ENCODE measurements at regions not wholly inside any gene's neighbourhood (a gene's known extent, or its start where the extent isn't known, plus 50 kb on each side); places are given as distances from the start of the nearest gene placed in this dataset.

DNA sequence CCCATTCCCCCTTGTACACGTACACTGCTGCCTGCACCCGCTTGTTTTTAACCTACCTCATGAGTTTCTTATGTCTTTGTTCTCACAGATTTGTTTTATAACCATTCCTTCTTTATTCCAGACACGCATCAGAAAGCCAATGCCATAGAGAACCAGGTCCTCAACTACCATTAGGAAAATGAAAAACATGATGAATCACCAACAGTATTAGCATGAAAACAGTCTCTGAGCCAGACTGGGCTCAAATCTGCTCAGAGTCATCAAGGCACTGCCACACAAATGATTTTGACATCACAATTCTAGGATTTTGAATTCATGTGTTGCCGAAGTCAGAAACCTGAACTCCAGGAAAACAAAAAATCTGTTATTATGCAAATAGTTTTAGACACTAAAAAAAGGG lies 394.1 kb upstream of the GRIA1 start:
- no peaks in the 10 kb centered on the region for H3K36me3 ChIP-seq (ENCODE audit: control insufficient read depth, insufficient read depth, low read length)
- no peak overlapping the region for H3K9ac ChIP-seq (ENCODE audit: extremely low read depth, low read length, poor library complexity, severe bottlenecking)
- no peak overlapping the region for H3K4me3 Mint-ChIP-seq
- H3K27me3 Mint-ChIP-seq (ENCODE audit: insufficient read depth): no peaks in the 10 kb centered on the region
- no peak for DNase-seq
- no peaks in the 10 kb centered on the region for H3K9me3 Mint-ChIP-seq
- no peak overlapping the region for H3K4me3 ChIP-seq (ENCODE audit: low read length)
- H3K4me1 ChIP-seq (ENCODE audit: control insufficient read depth, insufficient read depth, low read length): no peaks in the 10 kb centered on the region
- no peak overlapping the region for H3K27ac ChIP-seq (ENCODE audit: low read depth, low read length)
- 90 to 100% methylated on average over 2 to 4 of the region's 4 CpGs for whole genome bisulfite sequencing, 2 experiments (ENCODE audit: insufficient coverage in 1 of 2, insufficient read length in 1 of 2)
- H3K9me3 ChIP-seq (ENCODE audit: control insufficient read depth, low read length): no peaks in the 10 kb centered on the region
- no peaks in the 10 kb centered on the region for H3K36me3 Mint-ChIP-seq (ENCODE audit: low read depth)
- H3K27me3 ChIP-seq (ENCODE audit: control insufficient read depth, insufficient read depth, low read length, poor library complexity, severe bottlenecking): no peaks in the 10 kb centered on the region
- peaks cover 11% of the 10 kb centered on the region for H3K4me1 Mint-ChIP-seq
- TF ChIP-seq, protein P1, sequence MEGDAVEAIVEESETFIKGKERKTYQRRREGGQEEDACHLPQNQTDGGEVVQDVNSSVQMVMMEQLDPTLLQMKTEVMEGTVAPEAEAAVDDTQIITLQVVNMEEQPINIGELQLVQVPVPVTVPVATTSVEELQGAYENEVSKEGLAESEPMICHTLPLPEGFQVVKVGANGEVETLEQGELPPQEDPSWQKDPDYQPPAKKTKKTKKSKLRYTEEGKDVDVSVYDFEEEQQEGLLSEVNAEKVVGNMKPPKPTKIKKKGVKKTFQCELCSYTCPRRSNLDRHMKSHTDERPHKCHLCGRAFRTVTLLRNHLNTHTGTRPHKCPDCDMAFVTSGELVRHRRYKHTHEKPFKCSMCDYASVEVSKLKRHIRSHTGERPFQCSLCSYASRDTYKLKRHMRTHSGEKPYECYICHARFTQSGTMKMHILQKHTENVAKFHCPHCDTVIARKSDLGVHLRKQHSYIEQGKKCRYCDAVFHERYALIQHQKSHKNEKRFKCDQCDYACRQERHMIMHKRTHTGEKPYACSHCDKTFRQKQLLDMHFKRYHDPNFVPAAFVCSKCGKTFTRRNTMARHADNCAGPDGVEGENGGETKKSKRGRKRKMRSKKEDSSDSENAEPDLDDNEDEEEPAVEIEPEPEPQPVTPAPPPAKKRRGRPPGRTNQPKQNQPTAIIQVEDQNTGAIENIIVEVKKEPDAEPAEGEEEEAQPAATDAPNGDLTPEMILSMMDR (conservative IDR thresholded peaks at IDR 0.05): no peak
- no peak overlapping the region for H3K27ac Mint-ChIP-seq

GRCh38 chr5:153099328-153099727 lies 391.1 kb upstream of the GRIA1 start:
- Histone ChIP-seq H3K4me3 (ENCODE audit: low read length) (peak overlapping the region; percentile 15), H3K27me3 (ENCODE audit: control insufficient read depth, insufficient read depth, low read length, poor library complexity, severe bottlenecking) (no peaks in the 10 kb centered on the region), H3K36me3 (ENCODE audit: control insufficient read depth, insufficient read depth, low read length) (no peaks in the 10 kb centered on the region), H3K27ac (ENCODE audit: low read depth, low read length) (no peak overlapping the region), H3K4me1 (ENCODE audit: control insufficient read depth, insufficient read depth, low read length) (no peaks in the 10 kb centered on the region), H3K9ac (ENCODE audit: extremely low read depth, low read length, poor library complexity, severe bottlenecking) (no peak overlapping the region), H3K9me3 (ENCODE audit: control insufficient read depth, low read length) (peaks cover 15% of the 10 kb centered on the region)
- Mint-ChIP-seq H3K27ac (no peak overlapping the region), H3K36me3 (ENCODE audit: low read depth) (no peaks in the 10 kb centered on the region), H3K4me3 (no peak overlapping the region), H3K9me3 (peaks cover 12% of the 10 kb centered on the region), H3K27me3 (ENCODE audit: insufficient read depth) (no peaks in the 10 kb centered on the region), H3K4me1 (peaks cover 11% of the 10 kb centered on the region)
- DNase-seq: peak; percentile 57
- TF ChIP-seq, protein P1 (conservative IDR thresholded peaks at IDR 0.05): no peak
- 80 to 100% methylated on average over 1 of the region's 1 CpG for WGBS, 2 experiments (ENCODE audit: insufficient coverage in 1 of 2, insufficient read length in 1 of 2)

- TF ChIP-seq, protein P1 (conservative IDR thresholded peaks at IDR 0.05): no peak
- Mint-ChIP-seq H3K4me3 (no peak overlapping the region), H3K9me3 (peaks cover 14% of the 10 kb centered on the region), H3K4me1 (peaks cover 13% of the 10 kb centered on the region), H3K27me3 (ENCODE audit: insufficient read depth) (no peaks in the 10 kb centered on the region), H3K36me3 (ENCODE audit: low read depth) (no peaks in the 10 kb centered on the region), H3K27ac (no peak overlapping the region)
- H3K36me3 ChIP-seq (ENCODE audit: control insufficient read depth, insufficient read depth, low read length): no peaks in the 10 kb centered on the region
- H3K4me1 ChIP-seq (ENCODE audit: control insufficient read depth, insufficient read depth, low read length): no peaks in the 10 kb centered on the region
- WGBS, 2 experiments (ENCODE audit: insufficient coverage in 1 of 2, insufficient read length in 1 of 2): 93 to 100% methylated on average over 1 to 3 of the region's 3 CpGs
- peaks cover 20% of the 10 kb centered on the region for H3K9me3 ChIP-seq (ENCODE audit: control insufficient read depth, low read length)
- no peak overlapping the region for H3K4me3 ChIP-seq (ENCODE audit: low read length)
- no peaks in the 10 kb centered on the region for H3K27me3 ChIP-seq (ENCODE audit: control insufficient read depth, insufficient read depth, low read length, poor library complexity, severe bottlenecking)
- no peak overlapping the region for H3K9ac ChIP-seq (ENCODE audit: extremely low read depth, low read length, poor library complexity, severe bottlenecking)
- no peak overlapping the region for H3K27ac ChIP-seq (ENCODE audit: low read depth, low read length)
- DNase-seq: no peak
Measured at GRCh38 chr5:153101235-153102180, 389.0 kb upstream of the GRIA1 start.

Data from endodermal cell (in vitro differentiated cells).